ES-I3 (cell line): ENCODE measurements at regions not wholly inside any gene's neighbourhood (a gene's known extent, or its start where the extent isn't known, plus 50 kb on each side); places are given as distances from the start of the nearest gene placed in this dataset.
"Not testable (repeated sequence)": the region's sequence is repeated elsewhere in the genome, so short reads cannot be mapped to it uniquely, and the experiment has no call there.

Experiments
- H3K36me3 ChIP-seq: 2 replicates; pipeline ENCODE4 v1.6.1; 2013; ENCODE audit warnings: mild to moderate bottlenecking, low read length, control low read depth, moderate library complexity; ENCODE audit not compliant: insufficient read depth
- H3K4me1 ChIP-seq: 2 replicates; pipeline ENCODE4 v1.6.1; 2013; ENCODE audit warnings: mild to moderate bottlenecking, control low read depth, low read length; ENCODE audit not compliant: insufficient read depth
- H3K9ac ChIP-seq: 2 replicates; pipeline ENCODE4 v1.6.1; 2013; ENCODE audit warnings: low read depth, mild to moderate bottlenecking, low read length, moderate library complexity
- H3K9me3 ChIP-seq: 2 replicates; pipeline ENCODE4 v1.6.1; 2013; ENCODE audit warnings: mild to moderate bottlenecking, low read length, moderate library complexity; ENCODE audit not compliant: control insufficient read depth, insufficient read depth

- H3K4me1 ChIP-seq = no peaks in the 10 kb centered on the region
Measured at GRCh38 chr3:95789111-95789510, 1025.3 kb upstream of the EPHA6 start.

GRCh38 chr3:95797081-95797480, 1017.3 kb upstream of the EPHA6 start:
- Histone ChIP-seq H3K9me3 (no peaks in the 10 kb centered on the region), H3K36me3 (no peaks in the 10 kb centered on the region), H3K4me1 (no peaks in the 10 kb centered on the region), H3K9ac (no peak overlapping the region)

More at GRCh38 chr3:95789111-95789510, 1025.3 kb upstream of the EPHA6 start:
- Histone ChIP-seq H3K9me3 (no peaks in the 10 kb centered on the region), H3K36me3 (no peaks in the 10 kb centered on the region), H3K9ac (no peak overlapping the region)

DNA sequence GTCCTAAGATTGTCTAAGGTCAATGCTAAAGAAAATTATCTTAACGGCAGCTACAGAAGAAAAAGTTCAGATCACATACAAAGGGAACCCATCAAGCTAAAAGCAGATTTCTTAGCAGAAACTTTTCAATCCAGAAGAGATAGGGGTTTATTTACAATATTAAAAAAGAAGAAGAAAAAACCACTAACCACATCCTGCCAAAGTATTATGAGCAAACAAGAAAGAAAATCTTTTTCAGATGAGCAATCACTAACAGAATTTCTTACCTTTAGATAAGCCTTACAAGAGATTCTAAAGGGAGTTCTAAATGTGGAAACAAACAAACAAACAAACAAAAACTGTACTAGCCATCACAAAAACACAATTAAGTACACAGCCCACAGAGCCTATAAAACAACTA, 1015.8 kb upstream of the EPHA6 start:
- no peaks in the 10 kb centered on the region for H3K4me1 ChIP-seq

GRCh38 chr3:95810462-95810861, 1003.9 kb upstream of the EPHA6 start:
- Histone ChIP-seq H3K9me3 (no peaks in the 10 kb centered on the region), H3K9ac (no peak overlapping the region), H3K36me3 (no peaks in the 10 kb centered on the region), H3K4me1 (no peaks in the 10 kb centered on the region)

More for the DNA sequence above, 1015.8 kb upstream of the EPHA6 start:
- Histone ChIP-seq H3K9me3 (no peaks in the 10 kb centered on the region), H3K36me3 (no peaks in the 10 kb centered on the region), H3K9ac (no peak overlapping the region)

DNA sequence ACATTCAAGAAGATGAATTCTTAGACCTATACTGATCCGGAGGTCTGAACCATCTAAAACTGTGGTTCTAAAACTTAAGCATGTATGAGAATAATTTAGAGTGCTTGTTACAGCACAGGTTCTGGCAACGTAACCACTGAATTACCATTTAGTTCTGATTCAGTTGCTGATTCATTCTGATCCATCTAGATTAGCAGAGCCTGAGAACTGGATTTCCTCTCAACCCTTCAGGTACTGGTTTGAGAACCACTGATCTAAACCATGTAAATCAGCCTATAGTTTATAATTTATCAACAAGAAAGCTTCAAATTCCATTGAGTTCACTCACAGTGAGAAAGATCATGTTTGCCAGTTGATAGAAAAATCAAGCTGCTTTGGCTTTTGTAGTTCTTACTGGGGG, 1001.1 kb upstream of the EPHA6 start:
- Histone ChIP-seq H3K9me3 (no peaks in the 10 kb centered on the region), H3K36me3 (no peaks in the 10 kb centered on the region), H3K9ac (no peak overlapping the region), H3K4me1 (no peaks in the 10 kb centered on the region)

DNA sequence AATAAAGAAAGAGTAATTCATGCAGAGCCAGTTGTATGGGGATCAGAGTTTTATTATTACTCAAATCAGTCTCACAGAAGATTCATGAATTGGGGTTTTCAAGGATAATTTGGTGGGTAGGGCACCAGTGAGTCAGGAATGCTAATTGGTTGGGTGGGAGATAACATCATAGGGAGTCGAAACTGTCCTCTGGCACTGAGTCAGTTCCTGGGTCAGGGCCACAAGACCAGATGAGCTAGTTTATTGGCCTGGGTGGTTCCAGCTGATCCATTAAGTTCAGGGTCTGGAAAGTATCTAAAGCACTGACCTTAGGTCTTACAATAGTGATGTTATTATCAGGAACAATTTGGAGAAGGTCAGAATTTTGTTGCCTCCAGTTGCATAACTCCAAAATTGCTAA, 998.6 kb upstream of the EPHA6 start:
- no peaks in the 10 kb centered on the region for H3K9me3 ChIP-seq
- no peaks in the 10 kb centered on the region for H3K36me3 ChIP-seq
- no peaks in the 10 kb centered on the region for H3K4me1 ChIP-seq
- no peak overlapping the region for H3K9ac ChIP-seq

- Histone ChIP-seq H3K36me3 (no peaks in the 10 kb centered on the region), H3K9me3 (no peaks in the 10 kb centered on the region), H3K9ac (no peak overlapping the region), H3K4me1 (no peaks in the 10 kb centered on the region)
Measured at GRCh38 chr3:95826419-95826818, 988.0 kb upstream of the EPHA6 start.

- H3K9ac ChIP-seq = no peak overlapping the region
- H3K4me1 ChIP-seq = no peaks in the 10 kb centered on the region
- no peaks in the 10 kb centered on the region for H3K36me3 ChIP-seq
- H3K9me3 ChIP-seq = no peaks in the 10 kb centered on the region
Measured at GRCh38 chr3:95832146-95832545, 982.2 kb upstream of the EPHA6 start.

DNA sequence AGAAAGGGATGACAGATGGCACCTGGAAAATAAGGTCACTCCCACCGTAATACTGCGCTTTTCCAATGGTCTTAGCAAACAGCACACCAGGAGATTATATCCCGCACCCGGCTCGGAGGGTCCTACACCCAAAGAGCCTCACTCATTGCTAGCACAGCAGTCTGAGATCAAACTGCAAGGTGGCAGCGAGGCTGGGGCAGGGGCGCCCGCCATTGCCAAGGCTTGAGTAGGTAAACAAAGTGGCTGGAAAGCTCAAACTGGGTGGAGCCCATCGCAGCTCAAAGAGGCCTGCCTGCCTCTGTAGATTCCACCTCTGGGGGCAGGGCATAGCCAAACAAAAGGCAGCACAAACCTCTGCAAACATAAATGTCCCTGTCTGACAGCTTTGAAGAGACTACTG, 953.8 kb upstream of the EPHA6 start:
- not testable (repeated sequence) for H3K36me3 ChIP-seq, H3K9ac ChIP-seq, H3K9me3 ChIP-seq, H3K4me1 ChIP-seq

DNA sequence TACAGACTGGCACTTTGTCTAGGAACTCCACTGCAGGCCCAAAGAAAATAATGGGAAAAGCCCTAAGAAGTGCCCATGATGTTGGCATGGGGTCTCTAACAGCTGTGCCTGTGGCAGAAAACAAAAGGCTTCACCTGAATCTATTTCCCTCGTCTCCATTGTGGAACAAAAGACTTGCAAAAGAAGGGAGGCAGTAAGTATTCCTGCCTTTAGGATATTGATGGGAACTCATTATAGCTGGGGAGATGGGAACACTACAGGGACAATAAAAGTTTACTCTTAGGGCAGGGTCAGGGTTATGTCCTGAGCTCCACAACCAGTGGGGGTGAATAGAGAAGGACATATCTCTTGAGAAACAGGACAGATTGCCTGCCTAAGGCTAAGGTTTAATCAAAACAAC, 930.6 kb upstream of the EPHA6 start:
- Histone ChIP-seq H3K9ac (no peak overlapping the region), H3K36me3 (no peaks in the 10 kb centered on the region), H3K9me3 (no peaks in the 10 kb centered on the region), H3K4me1 (no peaks in the 10 kb centered on the region)

DNA sequence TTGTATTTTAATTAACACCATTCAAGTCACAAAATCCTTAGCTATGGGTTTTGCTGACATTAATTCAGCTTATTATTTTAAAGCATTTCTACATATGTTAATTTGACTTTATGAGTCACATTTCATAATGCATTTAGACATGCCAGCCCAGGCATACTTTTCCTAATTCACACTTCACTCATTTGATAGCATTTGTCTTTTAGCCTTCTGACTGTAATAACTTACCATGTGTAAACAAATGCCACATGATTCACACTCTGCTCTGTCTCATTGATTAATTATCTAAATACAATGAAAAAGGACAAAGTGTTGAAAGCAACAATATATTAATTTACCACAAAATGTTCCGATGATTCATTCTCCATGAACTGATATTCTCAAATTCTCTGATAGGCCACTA, 927.8 kb upstream of the EPHA6 start:
- Histone ChIP-seq H3K36me3 (no peaks in the 10 kb centered on the region), H3K9me3 (no peaks in the 10 kb centered on the region), H3K9ac (no peak overlapping the region), H3K4me1 (no peaks in the 10 kb centered on the region)

- no peak overlapping the region for H3K9ac ChIP-seq
- no peaks in the 10 kb centered on the region for H3K9me3 ChIP-seq
- H3K36me3 ChIP-seq = no peaks in the 10 kb centered on the region
Measured at GRCh38 chr3:95887114-95887513, 927.3 kb upstream of the EPHA6 start.

GRCh38 chr3:95894820-95895219, 919.6 kb upstream of the EPHA6 start:
- Histone ChIP-seq H3K9ac (no peak overlapping the region), H3K36me3 (no peaks in the 10 kb centered on the region), H3K9me3 (no peaks in the 10 kb centered on the region), H3K4me1 (no peaks in the 10 kb centered on the region)

More at GRCh38 chr3:95887114-95887513, 927.3 kb upstream of the EPHA6 start:
- H3K4me1 ChIP-seq = no peaks in the 10 kb centered on the region

DNA sequence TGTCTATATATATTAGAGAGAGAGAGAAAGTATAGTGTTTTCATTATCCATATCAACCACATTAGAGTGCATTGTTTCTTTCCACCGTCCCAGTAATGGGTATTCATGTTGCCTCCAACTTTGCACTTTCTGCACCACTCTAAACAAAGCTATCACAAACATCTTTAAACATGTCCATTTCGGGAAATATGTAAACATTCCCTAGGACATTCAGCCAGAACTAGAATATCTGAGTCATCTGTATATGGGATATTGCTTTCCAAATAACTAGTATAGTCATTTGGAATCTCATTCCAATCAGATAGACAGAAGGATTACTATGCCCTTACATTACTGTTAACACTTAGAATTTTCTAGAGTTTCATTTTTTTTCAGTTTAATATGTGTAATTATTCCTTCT, 914.9 kb upstream of the EPHA6 start:
- Histone ChIP-seq H3K9ac (no peak overlapping the region), H3K4me1 (no peaks in the 10 kb centered on the region), H3K9me3 (no peaks in the 10 kb centered on the region), H3K36me3 (no peaks in the 10 kb centered on the region)

- H3K9me3 ChIP-seq = no peaks in the 10 kb centered on the region
- H3K9ac ChIP-seq = no peak overlapping the region
- H3K4me1 ChIP-seq = no peaks in the 10 kb centered on the region
- no peaks in the 10 kb centered on the region for H3K36me3 ChIP-seq
Measured at GRCh38 chr3:95899911-95900310, 914.5 kb upstream of the EPHA6 start.

- no peaks in the 10 kb centered on the region for H3K36me3 ChIP-seq
- no peaks in the 10 kb centered on the region for H3K4me1 ChIP-seq
- H3K9me3 ChIP-seq = no peaks in the 10 kb centered on the region
- no peak overlapping the region for H3K9ac ChIP-seq
Measured at GRCh38 chr3:95901948-95902347, 912.4 kb upstream of the EPHA6 start.
